Fibroblast of mammary gland (primary cell): ENCODE measurements at regions not wholly inside any gene's neighbourhood (a gene's known extent, or its start where the extent isn't known, plus 50 kb on each side); places are given as distances from the start of the nearest gene placed in this dataset.

Experiments used
- DNase-seq: peaks from one replicate; pipeline ENCODE4 v3.0.0-alpha.2; 2010; ENCODE audit warnings: low read depth
- H3K4me3 ChIP-seq: 2 replicates; pipeline ENCODE4 v1.5.1; 2011; ENCODE audit warnings: low read depth, mild to moderate bottlenecking, low read length, moderate library complexity; ENCODE audit not compliant: control insufficient read depth
- CTCF ChIP-seq: conservative IDR thresholded peaks from 2 replicates; pipeline ENCODE4 v1.5.1; 2011; ENCODE audit warnings: low read depth, low read length, inconsistent platforms; ENCODE audit not compliant: control insufficient read depth, insufficient read depth

- no peak for TF ChIP-seq CTCF
- no peak overlapping the region for H3K4me3 ChIP-seq
- no peak for DNase-seq
Observed at GRCh38 chr1:55530749-55531478, 315.8 kb upstream of the USP24 start.

GRCh38 chr1:55529017-55529416 is 313.9 kb upstream of the USP24 start:
- no peak for TF ChIP-seq CTCF
- no peak for DNase-seq
- no peak overlapping the region for H3K4me3 ChIP-seq

- no peak for DNase-seq
- H3K4me3 ChIP-seq = no peak overlapping the region
- TF ChIP-seq CTCF = no peak
Observed at GRCh38 chr1:55527831-55528230, 312.7 kb upstream of the USP24 start.

- no peak for DNase-seq
- no peak overlapping the region for H3K4me3 ChIP-seq
- no peak for TF ChIP-seq CTCF
Observed at GRCh38 chr1:55526716-55527115, 311.6 kb upstream of the USP24 start.

GRCh38 chr1:55524006-55524405 is 308.8 kb upstream of the USP24 start:
- no peak for TF ChIP-seq CTCF
- H3K4me3 ChIP-seq = no peak overlapping the region
- no peak for DNase-seq

- H3K4me3 ChIP-seq = no peak overlapping the region
- no peak for TF ChIP-seq CTCF
- no peak for DNase-seq
Observed at GRCh38 chr1:55522982-55523381, 307.8 kb upstream of the USP24 start.
